HL-60 (cell line): ENCODE measurements at regions not wholly inside any gene's neighbourhood (a gene's known extent, or its start where the extent isn't known, plus 50 kb on each side); places are given as distances from the start of the nearest gene placed in this dataset.

Experiments used
- DNase-seq, 2 experiments: peaks; one replicate each; pipeline ENCODE4 v3.0.0-alpha.2; 2010 to 2020; ENCODE audit warnings: low read depth in 1 of 2, low spot score in 1 of 2
- H3K27ac ChIP-seq: fragments of 250-450 bp; sonication (Bioruptor Pico); replicated peaks from 2 replicates; pipeline ENCODE4 v1.5.1; 2020; ENCODE audit warnings: mild to moderate bottlenecking, moderate library complexity
- H3K27me3 ChIP-seq: fragments of 250-450 bp; sonication (Bioruptor Pico); 2 replicates; pipeline ENCODE4 v1.5.1; 2021; ENCODE audit warnings: mild to moderate bottlenecking, moderate library complexity; ENCODE audit not compliant: insufficient read depth, poor library complexity, severe bottlenecking
- H3K4me3 ChIP-seq: replicated peaks from 2 replicates; pipeline ENCODE4 v1.5.1; 2011; ENCODE audit warnings: mild to moderate bottlenecking, control low read depth, low read length; ENCODE audit not compliant: insufficient read depth
- CTCF ChIP-seq: IDR thresholded peaks from one replicate; pipeline ENCODE4 v1.5.1; 2011; ENCODE audit warnings: low read length, control low read depth, inconsistent platforms; ENCODE audit not compliant: insufficient read depth
- GABPA ChIP-seq: IDR thresholded peaks from 2 replicates; pipeline ENCODE4 v1.6.1; 2012; ENCODE audit warnings: low read depth
- POLR2AphosphoS5 ChIP-seq: IDR thresholded peaks from 2 replicates; pipeline ENCODE4 v1.6.1; 2012; ENCODE audit warnings: low read depth
- REST ChIP-seq: IDR thresholded peaks from 2 replicates; pipeline ENCODE4 v1.6.1; 2012; ENCODE audit warnings: low read depth; ENCODE audit not compliant: insufficient replicate concordance
- SPI1 ChIP-seq: IDR thresholded peaks from 2 replicates; pipeline ENCODE4 v1.6.1; 2012; ENCODE audit warnings: low read depth, mild to moderate bottlenecking, borderline replicate concordance

- Histone ChIP-seq H3K4me3 (no peak overlapping the region), H3K27me3 (peaks cover 5% of the 10 kb centered on the region), H3K27ac (no peak overlapping the region)
- TF ChIP-seq POLR2AphosphoS5 (no peak), REST (no peak), GABPA (no peak), SPI1 (no peak; the same call in 1 of the 2 replicates), CTCF (no peak)
- no peak for DNase-seq
Measured at GRCh38 chr13:78770601-78771000, 111.6 kb upstream of the OBI1 start.

- DNase-seq, result no peak
- Histone ChIP-seq H3K27me3 (peaks cover 2% of the 10 kb centered on the region), H3K27ac (no peak overlapping the region), H3K4me3 (no peak overlapping the region)
- no peak for TF ChIP-seq CTCF
- no peak for TF ChIP-seq POLR2AphosphoS5
- TF ChIP-seq GABPA, result no peak
- TF ChIP-seq REST, result no peak
- TF ChIP-seq SPI1, result no peak
Measured at GRCh38 chr13:78768950-78769349, 110.0 kb upstream of the OBI1 start.

- DNase-seq, result no peak
- Histone ChIP-seq H3K27ac (no peak overlapping the region), H3K4me3 (no peak overlapping the region), H3K27me3 (no peaks in the 10 kb centered on the region)
- TF ChIP-seq CTCF, result no peak
- no peak for TF ChIP-seq POLR2AphosphoS5
- no peak for TF ChIP-seq REST
- TF ChIP-seq SPI1, result no peak
- no peak for TF ChIP-seq GABPA
Measured at GRCh38 chr13:78764665-78765064, 105.7 kb upstream of the OBI1 start.
